HCT116 (cell line): ENCODE measurements at regions not wholly inside any gene's neighbourhood (a gene's known extent, or its start where the extent isn't known, plus 50 kb on each side); places are given as distances from the start of the nearest gene placed in this dataset.

Source experiments
- ATAC-seq: fragments of 200-7000 bp; cut with Tn5 transposase; 2 replicates; pipeline ENCODE4 v1.9.1; 2020; ENCODE audit warnings: mild to moderate bottlenecking, moderate library complexity
- BruUV-seq: library from RNA; stranded (reverse); fragments of 400-500 nt; replicated peaks from 2 replicates; lab custom pipeline; 2021; lab: Mats Ljungman, UMichigan
- CTCF ChIA-PET: fragments of 300-600 bp; sonication (Branson Sonifier 250); formaldehyde crosslinking; loops from one replicate; lab custom pipeline; 2021; ENCODE audit warnings: antibody characterized with exemption; lab: Charles Lee
- POLR2A ChIA-PET: fragments of 300-600, 350-600 bp; sonication (Branson Sonifier 250); formaldehyde crosslinking; loops from one replicate; lab custom pipeline; 2021; ENCODE audit warnings: antibody characterized with exemption; lab: Charles Lee
- RAD21 ChIA-PET, 2 experiments: fragments of 300-600 bp; sonication (Branson Sonifier 250); formaldehyde crosslinking; loops; one replicate each; lab custom pipeline; 2023; ENCODE audit warnings: low total read pairs in 2 of 2; ENCODE audit not compliant: uncharacterized antibody in 2 of 2, unreplicated experiment in 2 of 2, low non-redundant PET in 1 of 2; lab: Charles Lee
- DNase-seq: peaks from one replicate; pipeline ENCODE4 v3.0.0-alpha.2; 2010; ENCODE audit warnings: low read depth, low spot score
- H2AFZ ChIP-seq: fragments of 200-600 bp; shearing (Covaris generic), sonication (generic); 2 replicates; pipeline ENCODE4 v1.6.1; 2017; ENCODE audit warnings: low read depth, mixed run types, mixed read lengths, antibody characterized with exemption, low read length; ENCODE audit not compliant: poor library complexity, severe bottlenecking
- H3K27ac ChIP-seq: 2 replicates; pipeline ENCODE4 v1.5.1; 2012; ENCODE audit warnings: low read depth, low read length
- H3K27me3 ChIP-seq: fragments of 200-600 bp; sonication (generic); 2 replicates; pipeline ENCODE4 v1.6.1; 2016; ENCODE audit warnings: mixed run types, low read length, mixed read lengths; ENCODE audit not compliant: insufficient read depth
- H3K36me3 ChIP-seq, 2 experiments: fragments of 200-500 bp in 1 of 2; fragments of 200-600 bp in 1 of 2; sonication (Bioruptor generic) in 1 of 2; sonication (generic) in 1 of 2; 2 replicates each; pipeline versions ENCODE4 v1.5.1 to v1.6.1; 2014 to 2016; ENCODE audit warnings: low read length in 2 of 2, inconsistent platforms in 1 of 2, mixed read lengths in 1 of 2, mixed run types in 1 of 2; ENCODE audit not compliant: insufficient read depth in 2 of 2, control insufficient read depth in 1 of 2
- H3K4me1 ChIP-seq, 2 experiments: fragments of 200-600 bp in 1 of 2; sonication (generic) in 1 of 2; 2 replicates each; pipeline versions ENCODE4 v1.5.1 to v1.6.1; 2012 to 2017; ENCODE audit warnings: low read length in 2 of 2, inconsistent platforms in 1 of 2, mild to moderate bottlenecking in 1 of 2, mixed read lengths in 1 of 2, mixed run types in 1 of 2, moderate library complexity in 1 of 2; ENCODE audit not compliant: insufficient read depth in 2 of 2, control insufficient read depth in 1 of 2
- H3K4me2 ChIP-seq: fragments of 200-600 bp; sonication (generic); 2 replicates; pipeline ENCODE4 v1.6.1; 2017; ENCODE audit warnings: mixed run types, low read length, mixed read lengths
- H3K4me3 ChIP-seq, 2 experiments: fragments of 200-600 bp in 1 of 2; sonication (generic) in 1 of 2; replicated peaks in 1 of 2; 2 replicates each; pipeline ENCODE4 v1.5.1; 2011 to 2016; ENCODE audit warnings: low read length in 2 of 2, control low read depth in 1 of 2, low read depth in 1 of 2, mild to moderate bottlenecking in 1 of 2, mixed read lengths in 1 of 2, mixed run types in 1 of 2
- H3K79me2 ChIP-seq: fragments of 200-600 bp; sonication (generic); 2 replicates; pipeline ENCODE4 v1.6.1; 2017; ENCODE audit warnings: mild to moderate bottlenecking, mixed run types, low read length, moderate library complexity, mixed read lengths; ENCODE audit not compliant: insufficient read depth
- H3K9ac ChIP-seq: fragments of 200-600 bp; sonication (generic); 2 replicates; pipeline ENCODE4 v1.6.1; 2016; ENCODE audit warnings: low read length, mixed read lengths
- H3K9me2 ChIP-seq: fragments of 200-600 bp; sonication (generic), shearing (Covaris generic); 2 replicates; pipeline ENCODE4 v1.6.1; 2017; ENCODE audit warnings: mixed run types, mild to moderate bottlenecking, moderate library complexity; ENCODE audit not compliant: insufficient read depth
- H3K9me3 ChIP-seq, 2 experiments: fragments of 200-500 bp in 1 of 2; fragments of 200-600 bp in 1 of 2; sonication (Bioruptor generic) in 1 of 2; sonication (generic) in 1 of 2; 2 replicates each; pipeline ENCODE4 v1.6.1; 2014 to 2017; ENCODE audit warnings: low read length in 2 of 2, mixed read lengths in 2 of 2, inconsistent platforms in 1 of 2, low read depth in 1 of 2, mild to moderate bottlenecking in 1 of 2, mixed run types in 1 of 2, moderate library complexity in 1 of 2; ENCODE audit not compliant: control insufficient read depth in 1 of 2, insufficient read depth in 1 of 2
- H4K20me1 ChIP-seq: fragments of 200-600 bp; sonication (generic), shearing (Covaris generic); 2 replicates; pipeline ENCODE4 v1.6.1; 2017; ENCODE audit warnings: mixed run types, mild to moderate bottlenecking, moderate library complexity; ENCODE audit not compliant: insufficient read depth
- CEBPB ChIP-seq: IDR thresholded peaks from 2 replicates; pipeline ENCODE4 v1.6.1; 2012; ENCODE audit warnings: low read depth
- EGR1 ChIP-seq: IDR thresholded peaks from 2 replicates; pipeline ENCODE4 v1.6.1; 2012; ENCODE audit warnings: low read depth
- ELF1 ChIP-seq: IDR thresholded peaks from 2 replicates; pipeline ENCODE4 v1.6.1; 2012; ENCODE audit warnings: low read depth, borderline replicate concordance
- EZH2 ChIP-seq: fragments of 200-600 bp; sonication (generic); IDR thresholded peaks from 2 replicates; pipeline ENCODE4 v1.6.1; 2017; ENCODE audit warnings: antibody characterized with exemption, mixed run types
- EZH2phosphoT487 ChIP-seq: fragments of 200-600 bp; IDR thresholded peaks from 2 replicates; pipeline ENCODE4 v1.6.1; 2018; ENCODE audit warnings: antibody characterized with exemption, borderline replicate concordance
- FOSL1 ChIP-seq: IDR thresholded peaks from 2 replicates; pipeline ENCODE4 v1.6.1; 2012; ENCODE audit warnings: low read depth
- SRF ChIP-seq: IDR thresholded peaks from 2 replicates; pipeline ENCODE4 v1.6.1; 2012; ENCODE audit warnings: low read depth
- ZNF274 ChIP-seq: fragments of 200-500 bp; sonication (Bioruptor generic); IDR thresholded peaks from 2 replicates; pipeline ENCODE4 v1.6.1; 2014; ENCODE audit warnings: mild to moderate bottlenecking, low read depth, low read length, inconsistent platforms
- intact Hi-C: fragments of 100-400 bp; cut with micrococcal nuclease; formaldehyde crosslinking; loops from 2 replicates; pipeline ENCODE4 v1.10.0; 2022
- TF ChIP-seq, protein P1 (sequence below), 3 experiments: fragments of 200-600 bp in 1 of 3; sonication (generic) in 1 of 3; IDR thresholded peaks in 2 of 3; conservative IDR thresholded peaks in 1 of 3; 2 replicates each; pipeline ENCODE4 v1.5.1; 2012 to 2017; ENCODE audit warnings: low read depth in 2 of 3, low read length in 2 of 3, antibody characterized with exemption in 1 of 3, borderline replicate concordance in 1 of 3, control low read depth in 1 of 3, mild to moderate bottlenecking in 1 of 3, mixed read lengths in 1 of 3, mixed run types in 1 of 3, moderate library complexity in 1 of 3; ENCODE audit not compliant: insufficient read depth in 1 of 3
- TF ChIP-seq, protein P2 (sequence below): IDR thresholded peaks from 2 replicates; pipeline ENCODE4 v1.6.1; 2011; ENCODE audit warnings: mild to moderate bottlenecking, low read length, moderate library complexity; ENCODE audit not compliant: insufficient replicate concordance; ENCODE audit errors: extremely low read depth
- TF ChIP-seq, protein P3 (sequence below): IDR thresholded peaks from 2 replicates; pipeline ENCODE4 v1.6.1; 2012

DNA sequence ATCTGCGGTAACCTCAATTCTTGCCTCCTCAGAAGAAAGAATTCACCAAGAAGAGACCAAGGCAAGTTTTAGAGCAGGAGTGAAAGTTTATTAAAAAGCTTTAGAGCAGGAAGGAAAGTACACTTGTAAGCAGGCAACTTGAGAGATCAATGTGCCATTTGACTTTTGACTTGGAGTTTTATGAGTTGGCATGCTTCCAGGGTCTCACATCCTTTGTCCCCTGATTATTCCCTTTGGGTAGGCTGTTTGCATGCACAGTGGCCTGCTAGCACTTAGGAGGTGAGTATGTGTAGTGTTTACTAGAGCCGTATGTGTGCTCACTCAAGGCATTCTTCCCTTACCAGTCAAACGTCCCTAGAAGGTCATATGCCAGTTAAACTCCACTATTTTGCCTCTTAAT lies 111.0 kb upstream of the RAI14 start:
- ChIA-PET POLR2A (no interaction called here), CTCF (no interaction called here), RAD21 (no interaction called here)
- Histone ChIP-seq H3K79me2 (no peaks in the 10 kb centered on the region), H3K36me3 (no peaks in the 10 kb centered on the region), H3K27me3 (no peaks in the 10 kb centered on the region), H4K20me1 (no peaks in the 10 kb centered on the region), H3K4me3 (no peak overlapping the region), H3K27ac (no peak overlapping the region), H3K9me3 (peaks cover 0 to 8% of the 10 kb centered on the region in 2 experiments; a peak in 1 of 4 replicates), H2AFZ (no peak overlapping the region), H3K9ac (no peak overlapping the region), H3K4me2 (no peak overlapping the region), H3K4me1 (no peaks in the 10 kb centered on the region), H3K9me2 (no peaks in the 10 kb centered on the region)
- TF ChIP-seq ELF1 (no peak), EZH2 (no peak), FOSL1 (no peak), EZH2phosphoT487 (no peak), SRF (no peak), ZNF274 (no peak), CEBPB (no peak), EGR1 (no peak)
- TF ChIP-seq, protein P1, sequence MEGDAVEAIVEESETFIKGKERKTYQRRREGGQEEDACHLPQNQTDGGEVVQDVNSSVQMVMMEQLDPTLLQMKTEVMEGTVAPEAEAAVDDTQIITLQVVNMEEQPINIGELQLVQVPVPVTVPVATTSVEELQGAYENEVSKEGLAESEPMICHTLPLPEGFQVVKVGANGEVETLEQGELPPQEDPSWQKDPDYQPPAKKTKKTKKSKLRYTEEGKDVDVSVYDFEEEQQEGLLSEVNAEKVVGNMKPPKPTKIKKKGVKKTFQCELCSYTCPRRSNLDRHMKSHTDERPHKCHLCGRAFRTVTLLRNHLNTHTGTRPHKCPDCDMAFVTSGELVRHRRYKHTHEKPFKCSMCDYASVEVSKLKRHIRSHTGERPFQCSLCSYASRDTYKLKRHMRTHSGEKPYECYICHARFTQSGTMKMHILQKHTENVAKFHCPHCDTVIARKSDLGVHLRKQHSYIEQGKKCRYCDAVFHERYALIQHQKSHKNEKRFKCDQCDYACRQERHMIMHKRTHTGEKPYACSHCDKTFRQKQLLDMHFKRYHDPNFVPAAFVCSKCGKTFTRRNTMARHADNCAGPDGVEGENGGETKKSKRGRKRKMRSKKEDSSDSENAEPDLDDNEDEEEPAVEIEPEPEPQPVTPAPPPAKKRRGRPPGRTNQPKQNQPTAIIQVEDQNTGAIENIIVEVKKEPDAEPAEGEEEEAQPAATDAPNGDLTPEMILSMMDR (IDR thresholded peaks at IDR 0.05 in 2 of 3, conservative IDR thresholded peaks at IDR 0.05 in 1 of 3; ENCODE audit: borderline replicate concordance in 1 of 3, insufficient read depth in 1 of 3, low read depth in 2 of 3, low read length in 2 of 3), result no peak
- TF ChIP-seq, protein P2, sequence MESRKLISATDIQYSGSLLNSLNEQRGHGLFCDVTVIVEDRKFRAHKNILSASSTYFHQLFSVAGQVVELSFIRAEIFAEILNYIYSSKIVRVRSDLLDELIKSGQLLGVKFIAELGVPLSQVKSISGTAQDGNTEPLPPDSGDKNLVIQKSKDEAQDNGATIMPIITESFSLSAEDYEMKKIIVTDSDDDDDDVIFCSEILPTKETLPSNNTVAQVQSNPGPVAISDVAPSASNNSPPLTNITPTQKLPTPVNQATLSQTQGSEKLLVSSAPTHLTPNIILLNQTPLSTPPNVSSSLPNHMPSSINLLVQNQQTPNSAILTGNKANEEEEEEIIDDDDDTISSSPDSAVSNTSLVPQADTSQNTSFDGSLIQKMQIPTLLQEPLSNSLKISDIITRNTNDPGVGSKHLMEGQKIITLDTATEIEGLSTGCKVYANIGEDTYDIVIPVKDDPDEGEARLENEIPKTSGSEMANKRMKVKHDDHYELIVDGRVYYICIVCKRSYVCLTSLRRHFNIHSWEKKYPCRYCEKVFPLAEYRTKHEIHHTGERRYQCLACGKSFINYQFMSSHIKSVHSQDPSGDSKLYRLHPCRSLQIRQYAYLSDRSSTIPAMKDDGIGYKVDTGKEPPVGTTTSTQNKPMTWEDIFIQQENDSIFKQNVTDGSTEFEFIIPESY, result no peak
- TF ChIP-seq, protein P3, sequence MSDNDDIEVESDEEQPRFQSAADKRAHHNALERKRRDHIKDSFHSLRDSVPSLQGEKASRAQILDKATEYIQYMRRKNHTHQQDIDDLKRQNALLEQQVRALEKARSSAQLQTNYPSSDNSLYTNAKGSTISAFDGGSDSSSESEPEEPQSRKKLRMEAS, result no peak
- intact Hi-C loops, result no loop called here
- no TSS peak for BruUV-seq
- DNase-seq (no peak), ATAC-seq (no peak)
